Sigmoid colon (tissue), 3 donors: ENCODE measurements at regions not wholly inside any gene's neighbourhood (a gene's known extent, or its start where the extent isn't known, plus 50 kb on each side); places are given as distances from the start of the nearest gene placed in this dataset.

Source experiments
- CTCF ChIP-seq, 4 experiments: fragments of 450-650 bp in 3 of 4; fragments of 200-600 bp in 1 of 4; IDR thresholded peaks; one replicate each; pipeline ENCODE4 v1.5.1; 2016 to 2019; ENCODE audit warnings: antibody characterized with exemption in 4 of 4, mild to moderate bottlenecking in 3 of 4, moderate library complexity in 2 of 4
- POLR2A ChIP-seq, 2 donors: fragments of 450-650 bp; IDR thresholded peaks; one replicate each; pipeline ENCODE4 v1.6.1; 2016; ENCODE audit warnings: antibody characterized with exemption in 2 of 2, mild to moderate bottlenecking in 2 of 2, moderate library complexity in 2 of 2

- TF ChIP-seq CTCF (IDR thresholded peaks at IDR 0.05) (no peak), POLR2A (IDR thresholded peaks at IDR 0.05) (no peak)
These were observed 1034.9 kb downstream of the PCDH9 start for GRCh38 chr13:66195238-66195637.
